Left lobe of liver (tissue), 2 donors: ENCODE measurements at regions not wholly inside any gene's neighbourhood (a gene's known extent, or its start where the extent isn't known, plus 50 kb on each side); places are given as distances from the start of the nearest gene placed in this dataset.

Experiments used
- ATAC-seq: fragments of 200-7000 bp; cut with Tn5 transposase; one replicate; pipeline ENCODE4 v1.9.1; 2020; ENCODE audit warnings: mild to moderate bottlenecking, moderate library complexity
- DNase-seq: peaks from one replicate; pipeline ENCODE4 v3.0.0-alpha.2; 2020; ENCODE audit warnings: low spot score
- donor health status: DM: no; HTN: no; CAD: no; lungs with moderate emphysema.
- donor health status: DM: no; HTN: yes; CAD: no.

GRCh38 chr7:84447636-84448293, 253.2 kb upstream of the SEMA3A start:
- no peak for ATAC-seq
- no peak for DNase-seq

GRCh38 chr7:84446991-84447480, 252.4 kb upstream of the SEMA3A start:
- ATAC-seq: no peak
- DNase-seq: no peak

- DNase-seq (no peak), ATAC-seq (no peak)
Observed at GRCh38 chr7:84425702-84426259, 231.2 kb upstream of the SEMA3A start.

GRCh38 chr7:84422790-84423189, 228.2 kb upstream of the SEMA3A start:
- DNase-seq (no peak), ATAC-seq (no peak)

GRCh38 chr7:84412161-84412969, 217.8 kb upstream of the SEMA3A start:
- ATAC-seq: no peak
- no peak for DNase-seq

GRCh38 chr7:84399661-84400060, 205.1 kb upstream of the SEMA3A start:
- ATAC-seq: no peak
- DNase-seq: no peak

- ATAC-seq (no peak), DNase-seq (no peak)
Observed at GRCh38 chr7:84394219-84394618, 199.6 kb upstream of the SEMA3A start.

- ATAC-seq: no peak
- no peak for DNase-seq
Observed at GRCh38 chr7:84393786-84394185, 199.2 kb upstream of the SEMA3A start.

GRCh38 chr7:84390845-84391244, 196.3 kb upstream of the SEMA3A start:
- ATAC-seq: no peak
- DNase-seq: no peak

- ATAC-seq: no peak
Observed at GRCh38 chr7:84389242-84389641, 194.7 kb upstream of the SEMA3A start.

GRCh38 chr7:84387595-84387994, 193.0 kb upstream of the SEMA3A start:
- ATAC-seq (no peak), DNase-seq (no peak)

More at GRCh38 chr7:84389242-84389641, 194.7 kb upstream of the SEMA3A start:
- DNase-seq: no peak

- DNase-seq: no peak
- ATAC-seq: no peak
Observed at GRCh38 chr7:84384417-84384816, 189.8 kb upstream of the SEMA3A start.

GRCh38 chr7:84379446-84379845, 184.9 kb upstream of the SEMA3A start:
- ATAC-seq (no peak), DNase-seq (no peak)

- DNase-seq: no peak
- ATAC-seq: no peak
Observed at GRCh38 chr7:84372712-84373111, 178.1 kb upstream of the SEMA3A start.

GRCh38 chr7:84372155-84372621, 177.6 kb upstream of the SEMA3A start:
- DNase-seq: no peak
- ATAC-seq: no peak

- no peak for DNase-seq
- ATAC-seq: no peak
Observed at GRCh38 chr7:84370114-84370513, 175.5 kb upstream of the SEMA3A start.

GRCh38 chr7:84368122-84368521, 173.5 kb upstream of the SEMA3A start:
- DNase-seq: no peak
- ATAC-seq: no peak

GRCh38 chr7:84364708-84365107, 170.1 kb upstream of the SEMA3A start:
- ATAC-seq (no peak), DNase-seq (no peak)

- DNase-seq (no peak), ATAC-seq (no peak)
Observed at GRCh38 chr7:84363741-84364140, 169.2 kb upstream of the SEMA3A start.

- ATAC-seq (no peak), DNase-seq (no peak)
Observed at GRCh38 chr7:84362828-84363227, 168.2 kb upstream of the SEMA3A start.

GRCh38 chr7:84362360-84362759, 167.8 kb upstream of the SEMA3A start:
- ATAC-seq (no peak), DNase-seq (no peak)

GRCh38 chr7:84354866-84355265, 160.3 kb upstream of the SEMA3A start:
- ATAC-seq: no peak

More at GRCh38 chr7:84354866-84355265, 160.3 kb upstream of the SEMA3A start:
- DNase-seq: no peak
